ENCODE measurements at regions not wholly inside any gene's neighbourhood (a gene's known extent, or its start where the extent isn't known, plus 50 kb on each side); places are given as distances from the start of the nearest gene placed in this dataset.

GRCh38 chr1:67966666-67967009 is 83.8 kb downstream of the DIRAS3 start:
- ATAC-seq: no peak
- Histone ChIP-seq H3K27me3 (ENCODE audit: control insufficient read depth in 1 of 2, insufficient read depth in 2 of 2, low read length in 2 of 2) (no peaks in the 10 kb centered on the region), H2AFZ (ENCODE audit: low read length) (no peak overlapping the region), H3K9ac (ENCODE audit: insufficient read depth, low read depth, low read length) (no peak overlapping the region), H4K20me1 (ENCODE audit: insufficient read depth, low read length) (no peaks in the 10 kb centered on the region), H3K27ac (ENCODE audit: extremely low read length, insufficient read depth, low read length) (no peak overlapping the region), H3K4me2 (ENCODE audit: low read depth, low read length) (no peak overlapping the region), H3K4me1 (ENCODE audit: insufficient read depth, low read length) (no peaks in the 10 kb centered on the region), H3K9me3 (ENCODE audit: low read length) (0 out of 2 replicates have a peak, but pooled peaks cover 10% of the 10 kb centered on the region), H3K36me3 (replicated peaks in 1 of 2; ENCODE audit: control insufficient read depth in 1 of 2, insufficient read depth in 2 of 2, low read length in 2 of 2) (no peaks in the 10 kb centered on the region), H3K79me2 (ENCODE audit: insufficient read depth, low read length) (no peaks in the 10 kb centered on the region), H3K4me3 (replicated peaks in 1 of 3; ENCODE audit: insufficient read depth in 1 of 3, low read depth in 2 of 3, low read length in 3 of 3) (no peak overlapping the region)
- intact Hi-C loops (cut with micrococcal nuclease; ENCODE audit: unreplicated experiment) (no loop called here), in situ Hi-C loops (cut with HindIII; ENCODE audit: extremely low pct_ligation_motif_present, low pct_unique_long_range_greater_than_20kb) (no loop called here)
- TF ChIP-seq ZBTB8A (CRISPR knock-in tag; IDR thresholded peaks at IDR 0.05; ENCODE audit: borderline replicate concordance, low read depth) (no peak), XBP1 (CRISPR knock-in tag; IDR thresholded peaks at IDR 0.05) (no peak), PCBP2 (optimal IDR thresholded peaks at IDR 0.05; ENCODE audit: low read depth, low read length, poor library complexity, severe bottlenecking) (no peak), DNMT1 (CRISPR knock-in tag; IDR thresholded peaks at IDR 0.05) (no peak)
- TF ChIP-seq, protein P1, sequence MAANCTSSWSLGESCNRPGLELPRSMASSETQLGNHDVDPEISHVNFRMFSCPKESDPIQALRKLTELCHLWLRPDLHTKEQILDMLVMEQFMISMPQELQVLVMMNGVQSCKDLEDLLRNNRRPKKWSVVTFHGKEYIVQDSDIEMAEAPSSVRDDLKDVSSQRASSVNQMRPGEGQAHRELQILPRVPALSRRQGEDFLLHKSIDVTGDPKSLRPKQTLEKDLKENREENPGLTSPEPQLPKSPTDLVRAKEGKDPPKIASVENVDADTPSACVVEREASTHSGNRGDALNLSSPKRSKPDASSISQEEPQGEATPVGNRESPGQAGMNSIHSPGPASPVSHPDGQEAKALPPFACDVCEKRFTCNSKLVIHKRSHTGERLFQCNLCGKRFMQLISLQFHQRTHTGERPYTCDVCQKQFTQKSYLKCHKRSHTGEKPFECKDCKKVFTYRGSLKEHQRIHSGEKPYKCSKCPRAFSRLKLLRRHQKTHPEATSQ (CRISPR knock-in tag; IDR thresholded peaks at IDR 0.05; ENCODE audit: borderline replicate concordance): no peak
- TF ChIP-seq, protein P2, sequence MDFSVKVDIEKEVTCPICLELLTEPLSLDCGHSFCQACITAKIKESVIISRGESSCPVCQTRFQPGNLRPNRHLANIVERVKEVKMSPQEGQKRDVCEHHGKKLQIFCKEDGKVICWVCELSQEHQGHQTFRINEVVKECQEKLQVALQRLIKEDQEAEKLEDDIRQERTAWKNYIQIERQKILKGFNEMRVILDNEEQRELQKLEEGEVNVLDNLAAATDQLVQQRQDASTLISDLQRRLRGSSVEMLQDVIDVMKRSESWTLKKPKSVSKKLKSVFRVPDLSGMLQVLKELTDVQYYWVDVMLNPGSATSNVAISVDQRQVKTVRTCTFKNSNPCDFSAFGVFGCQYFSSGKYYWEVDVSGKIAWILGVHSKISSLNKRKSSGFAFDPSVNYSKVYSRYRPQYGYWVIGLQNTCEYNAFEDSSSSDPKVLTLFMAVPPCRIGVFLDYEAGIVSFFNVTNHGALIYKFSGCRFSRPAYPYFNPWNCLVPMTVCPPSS (IDR thresholded peaks at IDR 0.05): no peak
- TF ChIP-seq, protein P3, sequence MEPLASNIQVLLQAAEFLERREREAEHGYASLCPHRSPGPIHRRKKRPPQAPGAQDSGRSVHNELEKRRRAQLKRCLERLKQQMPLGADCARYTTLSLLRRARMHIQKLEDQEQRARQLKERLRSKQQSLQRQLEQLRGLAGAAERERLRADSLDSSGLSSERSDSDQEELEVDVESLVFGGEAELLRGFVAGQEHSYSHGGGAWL (CRISPR knock-in tag; IDR thresholded peaks at IDR 0.05): no peak
- BruUV-seq (replicated peaks): no TSS peak
- ChIA-PET CTCF (ENCODE audit: low intra/inter-chr PET ratio, low total read pairs) (no interaction called here), POLR2A (no interaction called here)
- no peak for DNase-seq (ENCODE audit: low spot score)
- FAIRE-seq: no peak
